ENCODE measurements at regions not wholly inside any gene's neighbourhood (a gene's known extent, or its start where the extent isn't known, plus 50 kb on each side); places are given as distances from the start of the nearest gene placed in this dataset.

DNA sequence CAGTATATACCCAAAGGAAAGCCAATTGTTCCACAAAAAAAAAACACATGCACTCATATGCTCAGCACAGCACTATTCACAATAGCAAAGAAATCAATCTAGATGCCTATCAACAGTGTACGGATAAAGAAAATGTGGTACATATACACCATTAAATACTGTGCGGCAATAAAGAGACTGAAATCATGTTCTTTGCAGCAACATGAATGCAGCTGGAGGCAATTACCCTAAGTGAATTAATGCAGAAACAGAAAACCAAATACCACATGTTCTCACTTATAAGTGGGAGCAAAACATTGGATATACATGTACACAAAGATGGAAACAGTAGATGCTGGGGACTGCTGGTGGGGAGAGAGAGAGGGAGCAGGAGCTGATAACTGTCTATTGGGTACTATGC lies 124.2 kb upstream of the AADACL2 start (continued):
- TF ChIP-seq, protein P1, sequence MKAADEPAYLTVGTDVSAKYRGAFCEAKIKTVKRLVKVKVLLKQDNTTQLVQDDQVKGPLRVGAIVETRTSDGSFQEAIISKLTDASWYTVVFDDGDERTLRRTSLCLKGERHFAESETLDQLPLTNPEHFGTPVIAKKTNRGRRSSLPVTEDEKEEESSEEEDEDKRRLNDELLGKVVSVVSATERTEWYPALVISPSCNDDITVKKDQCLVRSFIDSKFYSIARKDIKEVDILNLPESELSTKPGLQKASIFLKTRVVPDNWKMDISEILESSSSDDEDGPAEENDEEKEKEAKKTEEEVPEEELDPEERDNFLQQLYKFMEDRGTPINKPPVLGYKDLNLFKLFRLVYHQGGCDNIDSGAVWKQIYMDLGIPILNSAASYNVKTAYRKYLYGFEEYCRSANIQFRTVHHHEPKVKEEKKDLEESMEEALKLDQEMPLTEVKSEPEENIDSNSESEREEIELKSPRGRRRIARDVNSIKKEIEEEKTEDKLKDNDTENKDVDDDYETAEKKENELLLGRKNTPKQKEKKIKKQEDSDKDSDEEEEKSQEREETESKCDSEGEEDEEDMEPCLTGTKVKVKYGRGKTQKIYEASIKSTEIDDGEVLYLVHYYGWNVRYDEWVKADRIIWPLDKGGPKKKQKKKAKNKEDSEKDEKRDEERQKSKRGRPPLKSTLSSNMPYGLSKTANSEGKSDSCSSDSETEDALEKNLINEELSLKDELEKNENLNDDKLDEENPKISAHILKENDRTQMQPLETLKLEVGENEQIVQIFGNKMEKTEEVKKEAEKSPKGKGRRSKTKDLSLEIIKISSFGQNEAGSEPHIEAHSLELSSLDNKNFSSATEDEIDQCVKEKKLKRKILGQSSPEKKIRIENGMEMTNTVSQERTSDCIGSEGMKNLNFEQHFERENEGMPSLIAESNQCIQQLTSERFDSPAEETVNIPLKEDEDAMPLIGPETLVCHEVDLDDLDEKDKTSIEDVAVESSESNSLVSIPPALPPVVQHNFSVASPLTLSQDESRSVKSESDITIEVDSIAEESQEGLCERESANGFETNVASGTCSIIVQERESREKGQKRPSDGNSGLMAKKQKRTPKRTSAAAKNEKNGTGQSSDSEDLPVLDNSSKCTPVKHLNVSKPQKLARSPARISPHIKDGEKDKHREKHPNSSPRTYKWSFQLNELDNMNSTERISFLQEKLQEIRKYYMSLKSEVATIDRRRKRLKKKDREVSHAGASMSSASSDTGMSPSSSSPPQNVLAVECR (CRISPR knock-in tag; IDR thresholded peaks at IDR 0.05; ENCODE audit: borderline replicate concordance), result no peak
- TF ChIP-seq ZNF264 (CRISPR knock-in tag; IDR thresholded peaks at IDR 0.05), result no peak
- TF ChIP-seq ZNF530 (CRISPR knock-in tag; IDR thresholded peaks at IDR 0.05; ENCODE audit: low read depth), result no peak
- TF ChIP-seq ZNF180 (CRISPR knock-in tag; IDR thresholded peaks at IDR 0.05; ENCODE audit: borderline replicate concordance, low read depth), result no peak

GRCh38 chr3:151604891-151605290 lies 128.8 kb upstream of the AADACL2 start:
- ChIA-PET CTCF (ENCODE audit: low intra/inter-chr PET ratio, low total read pairs) (no interaction called here), POLR2A (no interaction called here)
- intact Hi-C loops (cut with micrococcal nuclease; ENCODE audit: unreplicated experiment) (no loop called here), in situ Hi-C loops (cut with HindIII; ENCODE audit: extremely low pct_ligation_motif_present, low pct_unique_long_range_greater_than_20kb) (no loop called here)
- TF ChIP-seq CERS6 (CRISPR knock-in tag; IDR thresholded peaks at IDR 0.05) (no peak), ZNF230 (CRISPR knock-in tag; IDR thresholded peaks at IDR 0.05) (no peak)
- H3K27ac ChIP-seq (ENCODE audit: extremely low read length, insufficient read depth, low read length), result no peak overlapping the region
- H3K4me3 ChIP-seq (replicated peaks in 1 of 3; ENCODE audit: insufficient read depth in 1 of 3, low read depth in 2 of 3, low read length in 3 of 3), result no peak overlapping the region
- H3K36me3 ChIP-seq (replicated peaks in 1 of 2; ENCODE audit: control insufficient read depth in 1 of 2, insufficient read depth in 2 of 2, low read length in 2 of 2), result no peaks in the 10 kb centered on the region
- WGBS (ENCODE audit: low lambda C conversion rate), result 46% methylated on average over 1 of the region's 1 CpG
- no peaks in the 10 kb centered on the region for H3K9me3 ChIP-seq (ENCODE audit: low read length)
- no peaks in the 10 kb centered on the region for H3K4me1 ChIP-seq (ENCODE audit: insufficient read depth, low read length)
- FAIRE-seq (no peak), DNase-seq (ENCODE audit: low spot score) (no peak), ATAC-seq (no peak)
- H3K79me2 ChIP-seq (ENCODE audit: insufficient read depth, low read length), result no peaks in the 10 kb centered on the region
- no peaks in the 10 kb centered on the region for H4K20me1 ChIP-seq (ENCODE audit: insufficient read depth, low read length)
- no peaks in the 10 kb centered on the region for H3K27me3 ChIP-seq (ENCODE audit: control insufficient read depth in 1 of 2, insufficient read depth in 2 of 2, low read length in 2 of 2)
- H2AFZ ChIP-seq (ENCODE audit: low read length), result no peak overlapping the region
- no peak overlapping the region for H3K9ac ChIP-seq (ENCODE audit: insufficient read depth, low read depth, low read length)
- no TSS peak for BruUV-seq (replicated peaks)
- no peak overlapping the region for H3K4me2 ChIP-seq (ENCODE audit: low read depth, low read length)

All from HepG2 (cell line).